NCI-H1105 (cell line): ENCODE measurements at regions not wholly inside any gene's neighbourhood (a gene's known extent, or its start where the extent isn't known, plus 50 kb on each side); places are given as distances from the start of the nearest gene placed in this dataset.
"Not testable (repeated sequence)": the region's sequence is repeated elsewhere in the genome, so short reads cannot be mapped to it uniquely, and the experiment has no call there.

Source experiments
- DNase-seq: peaks from one replicate; lab custom pipeline; 2025; lab: John Stamatoyannopoulos, UW

DNA sequence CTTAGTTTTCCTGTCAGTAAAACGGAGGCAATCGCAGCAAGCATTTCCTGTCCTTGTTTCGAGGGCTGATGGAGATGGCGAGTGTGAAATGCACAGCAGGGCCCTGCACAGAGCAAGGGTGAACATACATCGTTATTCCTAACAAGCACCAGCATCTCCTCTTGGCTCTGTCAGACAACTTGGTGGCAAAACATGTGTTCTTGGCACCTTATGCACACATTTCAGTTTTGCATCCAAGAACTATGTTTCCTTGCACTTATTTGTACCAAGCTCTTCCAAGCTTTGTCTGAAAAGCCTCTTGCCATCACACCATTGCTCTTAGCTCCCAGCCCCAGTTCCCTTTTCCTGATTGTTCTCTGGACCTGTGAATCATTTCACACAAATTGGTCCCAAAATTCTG is 132.9 kb upstream of the GRB10 start:
- no peak for DNase-seq

DNA sequence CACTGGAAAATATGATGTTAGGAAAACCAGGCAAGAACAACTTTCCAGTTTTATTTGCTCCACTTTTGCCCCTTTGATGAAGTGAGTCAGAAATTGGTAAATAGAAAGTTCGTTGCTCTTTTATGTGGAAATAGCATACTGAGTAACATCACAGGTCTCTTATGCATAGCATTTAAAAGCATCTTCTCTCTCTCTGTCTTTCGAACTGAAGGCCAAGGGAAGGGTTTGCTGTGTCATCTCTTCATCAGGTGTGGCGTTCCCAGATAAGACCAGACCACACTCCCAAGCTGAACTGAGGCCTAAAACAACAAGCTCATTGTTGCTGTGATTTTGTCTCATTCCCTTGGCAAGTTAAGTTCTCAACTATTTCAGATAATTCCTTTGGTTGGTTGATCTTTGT is 131.8 kb upstream of the GRB10 start:
- no peak for DNase-seq

DNA sequence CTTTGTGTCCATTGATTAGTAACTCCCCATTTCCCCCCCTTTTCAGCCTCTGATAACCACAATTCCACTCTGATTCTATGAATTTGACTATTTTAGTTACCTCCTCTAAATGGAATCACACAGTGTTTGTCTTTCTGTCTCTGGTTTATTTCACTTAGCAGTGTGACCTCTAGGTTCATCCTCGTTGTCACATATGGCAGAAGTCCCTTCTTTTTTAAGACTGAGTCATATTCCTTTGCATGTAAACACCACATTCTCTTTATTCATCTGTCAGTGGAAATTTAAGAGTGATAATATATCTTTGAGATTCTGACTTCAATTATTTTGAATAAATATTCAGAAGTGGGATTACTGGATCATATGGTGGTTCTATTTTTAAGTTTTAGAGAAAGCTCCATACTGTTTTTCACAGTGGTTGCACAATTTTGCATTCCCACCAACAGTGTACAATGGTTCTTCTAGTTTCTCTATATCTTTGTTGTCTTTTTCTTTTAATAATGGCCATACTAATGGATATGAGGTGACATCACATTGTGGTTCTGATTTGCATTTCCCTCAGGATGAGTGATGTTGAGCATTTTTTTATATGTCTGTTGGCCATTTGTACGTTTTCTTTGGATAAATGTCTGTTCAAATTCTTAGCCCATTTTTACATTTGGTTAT is 126.1 kb upstream of the GRB10 start:
- DNase-seq, result no peak

GRCh38 chr7:50898604-50899477 is 116.1 kb upstream of the GRB10 start:
- DNase-seq, result not testable (repeated sequence)

GRCh38 chr7:50887061-50887460 is 104.4 kb upstream of the GRB10 start:
- DNase-seq, result not testable (repeated sequence)

- no peak for DNase-seq
These were observed 89.7 kb upstream of the GRB10 start for GRCh38 chr7:50872437-50872836.

GRCh38 chr7:50869108-50869725 is 86.5 kb upstream of the GRB10 start:
- DNase-seq, result no peak

- DNase-seq, result no peak
These were observed 85.9 kb upstream of the GRB10 start for GRCh38 chr7:50868426-50869100.

- no peak for DNase-seq
These were observed 84.3 kb upstream of the GRB10 start for GRCh38 chr7:50867034-50867356.

DNA sequence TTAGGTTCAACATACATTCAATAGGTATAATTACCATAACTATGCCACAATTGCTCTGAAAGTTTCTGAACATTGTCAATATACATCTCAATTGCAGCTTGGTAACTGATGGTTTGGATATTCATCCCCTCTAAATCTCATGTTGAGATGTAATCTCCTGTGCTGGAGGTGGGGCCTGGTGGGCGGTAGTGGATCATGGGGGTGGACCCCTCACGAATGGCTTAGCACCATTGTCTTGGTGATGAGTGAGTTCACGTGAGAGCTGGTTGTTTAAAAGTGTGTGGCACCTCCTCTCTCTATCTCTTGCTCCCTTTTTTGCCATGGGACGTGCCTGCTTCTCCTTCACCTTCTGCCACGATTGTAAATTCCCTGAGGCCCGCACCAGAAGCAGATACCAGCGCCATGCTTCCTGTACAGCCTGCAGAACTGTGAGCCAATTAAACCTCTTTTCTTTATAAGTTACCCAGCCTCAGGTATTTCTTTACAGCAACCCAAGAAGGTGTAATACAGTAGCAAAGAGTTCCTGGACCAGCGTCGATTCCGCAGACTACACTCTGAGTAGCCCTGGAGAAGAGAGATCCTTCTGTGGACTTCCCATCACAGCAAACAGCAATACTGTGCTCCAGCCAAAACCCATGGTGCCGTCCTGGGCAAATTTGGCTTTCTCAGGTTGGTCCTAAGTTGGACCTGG is 83.8 kb upstream of the GRB10 start:
- DNase-seq, result no peak

- DNase-seq, result no peak
These were observed 82.8 kb upstream of the GRB10 start for GRCh38 chr7:50865450-50865849.

GRCh38 chr7:50864694-50865093 is 82.0 kb upstream of the GRB10 start:
- no peak for DNase-seq

DNA sequence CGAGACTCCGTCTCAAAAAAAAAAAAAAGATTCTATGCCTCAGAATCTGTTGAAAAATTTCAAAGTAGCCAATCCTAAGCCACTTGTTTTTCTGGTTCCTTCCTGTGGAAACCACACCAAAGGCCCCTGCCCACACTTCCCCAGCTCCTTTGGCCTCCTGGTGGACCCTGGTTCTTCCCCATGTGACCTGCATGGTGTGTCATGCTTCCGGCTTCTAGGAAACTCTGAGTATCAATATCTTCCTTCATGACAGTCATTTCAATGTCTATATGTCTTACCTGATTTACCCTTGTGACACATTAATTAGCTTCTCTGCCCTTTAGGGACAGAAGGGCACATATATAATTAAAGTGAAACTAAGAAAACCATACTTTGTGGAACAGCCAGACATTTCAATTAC is 80.4 kb upstream of the GRB10 start:
- no peak for DNase-seq

- no peak for DNase-seq
These were observed 79.6 kb upstream of the GRB10 start for GRCh38 chr7:50862302-50862701.

- DNase-seq, result no peak
These were observed 77.9 kb upstream of the GRB10 start for GRCh38 chr7:50860598-50860997.

GRCh38 chr7:50860174-50860573 is 77.5 kb upstream of the GRB10 start:
- no peak for DNase-seq

- DNase-seq, result no peak
These were observed 76.0 kb upstream of the GRB10 start for GRCh38 chr7:50858528-50859245.

GRCh38 chr7:50857804-50858489 is 75.3 kb upstream of the GRB10 start:
- peak; percentile 67 for DNase-seq

GRCh38 chr7:50856806-50857205 is 74.1 kb upstream of the GRB10 start:
- no peak for DNase-seq

GRCh38 chr7:50856231-50856630 is 73.5 kb upstream of the GRB10 start:
- DNase-seq, result no peak

DNA sequence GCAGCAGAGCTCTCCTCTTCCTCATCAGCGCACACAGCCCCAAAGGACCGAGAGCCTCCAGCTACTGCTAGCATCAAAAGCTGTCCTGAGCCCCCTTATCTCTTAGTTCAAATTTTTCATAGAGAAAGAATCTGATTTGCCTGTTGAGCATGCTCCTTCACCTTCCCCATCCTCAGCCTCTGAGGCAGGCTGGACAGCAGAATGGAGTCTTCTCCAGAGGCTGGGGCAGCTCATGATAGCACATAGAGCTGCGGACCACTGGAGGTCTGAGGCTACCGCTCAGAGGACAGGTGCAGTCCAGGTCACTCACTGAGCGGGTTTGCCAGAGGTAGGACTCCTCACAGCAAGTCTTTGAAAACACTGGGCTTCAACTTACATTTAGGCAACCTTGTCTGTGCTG is 72.8 kb upstream of the GRB10 start:
- DNase-seq, result no peak
